Gastrocnemius medialis (tissue), 4 donors: ENCODE measurements at regions not wholly inside any gene's neighbourhood (a gene's known extent, or its start where the extent isn't known, plus 50 kb on each side); places are given as distances from the start of the nearest gene placed in this dataset.

Source experiments
- ATAC-seq, 2 donors: fragments of 150-250 bp; one replicate each; pipeline ENCODE4 v1.9.1; 2016
- DNase-seq, 2 donors: peaks; one replicate each; pipeline ENCODE4 v3.0.0-alpha.2; 2019
- H3K27ac ChIP-seq, 4 donors: fragments of 200-600 bp; sonication (generic); 1 replicate in 1 of 4; 2 replicates in 3 of 4; pipeline ENCODE4 v1.5.1; 2016 to 2018; ENCODE audit warnings: mild to moderate bottlenecking in 2 of 4, moderate library complexity in 1 of 4
- H3K27me3 ChIP-seq, 3 donors: fragments of 200-600 bp; sonication (generic) in 2 of 3; 1 replicate in 1 of 3; 2 replicates in 2 of 3; pipeline versions ENCODE4 v1.5.1 to v1.6.0; 2016 to 2019; ENCODE audit warnings: mild to moderate bottlenecking in 1 of 3, moderate library complexity in 1 of 3
- H3K36me3 ChIP-seq, 2 donors: fragments of 200-600 bp; sonication (generic) in 1 of 2; one replicate each; pipeline ENCODE4 v1.5.1; 2017 to 2018
- H3K4me1 ChIP-seq, 2 donors: fragments of 200-600 bp; sonication (generic) in 1 of 2; one replicate each; pipeline ENCODE4 v1.5.1; 2016 to 2017; ENCODE audit warnings: mild to moderate bottlenecking in 2 of 2
- H3K4me3 ChIP-seq, 4 donors: fragments of 200-600 bp; sonication (generic) in 3 of 4; 1 replicate in 1 of 4; 2 replicates in 3 of 4; pipeline ENCODE4 v1.5.1; 2016 to 2019; ENCODE audit warnings: mild to moderate bottlenecking in 2 of 4
- H3K9me3 ChIP-seq, 3 donors: fragments of 200-600 bp; sonication (generic) in 2 of 3; 1 replicate in 1 of 3; 2 replicates in 2 of 3; pipeline ENCODE4 v1.5.1; 2016 to 2019
- CTCF ChIP-seq, 5 experiments: fragments of 450-650 bp in 3 of 5; fragments of 200-600 bp in 2 of 5; sonication (generic) in 2 of 5; IDR thresholded peaks in 4 of 5; conservative IDR thresholded peaks in 1 of 5; 1 replicate in 4 of 5; 2 replicates in 1 of 5; pipeline ENCODE4 v1.5.1; 2016 to 2019; ENCODE audit warnings: antibody characterized with exemption in 5 of 5, mild to moderate bottlenecking in 3 of 5, moderate library complexity in 3 of 5
- POLR2A ChIP-seq, 2 donors: fragments of 450-650 bp; IDR thresholded peaks; one replicate each; pipeline ENCODE4 v1.6.1; 2017; ENCODE audit warnings: antibody characterized with exemption in 2 of 2, mild to moderate bottlenecking in 2 of 2, moderate library complexity in 2 of 2
- in situ Hi-C, 4 donors: fragments of 200-750 bp; cut with MboI; loops; one replicate each; pipeline versions ENCODE4 v1.15.0 to v1.8.0; 2017; ENCODE audit warnings: low sequenced_read_pairs in 4 of 4
- intact Hi-C: fragments of 100-400 bp; cut with DNase I; formaldehyde crosslinking; loops from one replicate; pipeline ENCODE4 v1.15.1; 2023; ENCODE audit warnings: low total_unique reads

GRCh38 chr18:33818145-33818544 is 240.1 kb downstream of the ASXL3 start:
- DNase-seq (no peak), ATAC-seq (no peak)
- Histone ChIP-seq H3K4me1 (no peaks in the 10 kb centered on the region), H3K27ac (no peak overlapping the region), H3K4me3 (no peak overlapping the region), H3K36me3 (no peaks in the 10 kb centered on the region), H3K9me3 (no peaks in the 10 kb centered on the region), H3K27me3 (no peaks in the 10 kb centered on the region)
- TF ChIP-seq POLR2A (IDR thresholded peaks at IDR 0.05): no peak
- no peak for TF ChIP-seq CTCF (IDR thresholded peaks at IDR 0.05 in 4 of 5, conservative IDR thresholded peaks at IDR 0.05 in 1 of 5)
- intact Hi-C loops: no loop called here
- in situ Hi-C loops: no loop called here

DNA sequence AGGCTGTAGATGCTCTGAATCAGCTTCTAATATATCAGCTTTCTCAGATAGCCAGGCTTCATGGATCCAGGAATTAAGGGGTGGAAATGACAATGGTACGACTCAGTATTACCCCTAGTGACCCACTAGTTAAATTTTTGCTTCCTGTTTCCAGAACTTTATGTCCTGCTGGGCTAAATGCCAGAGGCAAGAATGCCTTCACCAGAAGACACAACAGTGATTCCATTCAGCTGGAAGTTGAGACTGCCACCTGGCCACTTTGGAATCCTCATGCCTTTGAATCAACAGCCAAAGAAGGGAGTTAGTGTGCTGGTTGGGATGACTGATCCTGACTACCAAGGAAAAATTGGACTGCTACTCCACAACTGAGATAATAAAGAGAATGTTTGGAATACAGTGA is 239.1 kb downstream of the ASXL3 start:
- DNase-seq: no peak
- TF ChIP-seq POLR2A (IDR thresholded peaks at IDR 0.05) (no peak), CTCF (IDR thresholded peaks at IDR 0.05 in 4 of 5, conservative IDR thresholded peaks at IDR 0.05 in 1 of 5) (no peak)
- no peaks in the 10 kb centered on the region for H3K4me1 ChIP-seq
- no peak for ATAC-seq
- in situ Hi-C loops: no loop called here
- H3K4me3 ChIP-seq: no peak overlapping the region
- no peaks in the 10 kb centered on the region for H3K9me3 ChIP-seq
- no peaks in the 10 kb centered on the region for H3K27me3 ChIP-seq
- H3K36me3 ChIP-seq: no peaks in the 10 kb centered on the region
- H3K27ac ChIP-seq: no peak overlapping the region
- intact Hi-C loops: no loop called here

- Histone ChIP-seq H3K4me1 (no peaks in the 10 kb centered on the region), H3K36me3 (no peaks in the 10 kb centered on the region), H3K9me3 (no peaks in the 10 kb centered on the region), H3K27me3 (no peaks in the 10 kb centered on the region), H3K27ac (no peak overlapping the region), H3K4me3 (no peak overlapping the region)
- DNase-seq (no peak), ATAC-seq (no peak)
- intact Hi-C loops: no loop called here
- no peak for TF ChIP-seq POLR2A (IDR thresholded peaks at IDR 0.05)
- TF ChIP-seq CTCF (IDR thresholded peaks at IDR 0.05 in 4 of 5, conservative IDR thresholded peaks at IDR 0.05 in 1 of 5): no peak
- in situ Hi-C loops: no loop called here
Observed at GRCh38 chr18:33814546-33814945, 236.5 kb downstream of the ASXL3 start.

- in situ Hi-C loops: no loop called here
- H3K27me3 ChIP-seq: no peaks in the 10 kb centered on the region
- H3K9me3 ChIP-seq: no peaks in the 10 kb centered on the region
- no peak for DNase-seq
- H3K4me3 ChIP-seq: no peak overlapping the region
- no peak for TF ChIP-seq POLR2A (IDR thresholded peaks at IDR 0.05)
- TF ChIP-seq CTCF (IDR thresholded peaks at IDR 0.05 in 4 of 5, conservative IDR thresholded peaks at IDR 0.05 in 1 of 5): no peak
- no peak for ATAC-seq
- no peaks in the 10 kb centered on the region for H3K36me3 ChIP-seq
- H3K27ac ChIP-seq: no peak overlapping the region
- intact Hi-C loops: no loop called here
- no peaks in the 10 kb centered on the region for H3K4me1 ChIP-seq
Observed at GRCh38 chr18:33812186-33812585, 234.2 kb downstream of the ASXL3 start.

DNA sequence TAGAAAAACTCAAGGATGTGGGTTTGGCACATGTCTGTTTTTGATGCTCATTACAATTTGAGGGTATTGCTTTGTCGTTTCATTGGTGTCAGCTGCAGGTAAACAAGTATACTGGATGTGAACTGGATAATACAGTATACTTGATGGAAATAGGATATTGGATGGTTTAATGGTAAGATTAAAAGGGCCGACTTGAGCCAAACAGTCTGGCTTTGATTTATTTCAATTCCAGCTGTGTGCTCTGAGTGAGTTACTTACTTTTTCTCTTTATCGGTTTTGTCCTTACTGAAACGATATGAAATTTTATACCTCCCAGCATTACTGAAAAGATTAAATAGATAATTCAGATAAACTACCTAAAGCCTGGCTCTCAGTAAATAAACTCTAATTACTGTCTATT is 227.6 kb downstream of the ASXL3 start:
- Histone ChIP-seq H3K27me3 (no peaks in the 10 kb centered on the region), H3K4me1 (no peaks in the 10 kb centered on the region), H3K36me3 (no peaks in the 10 kb centered on the region), H3K27ac (no peak overlapping the region), H3K4me3 (no peak overlapping the region), H3K9me3 (no peaks in the 10 kb centered on the region)
- DNase-seq (no peak), ATAC-seq (no peak)
- no peak for TF ChIP-seq POLR2A (IDR thresholded peaks at IDR 0.05)
- no peak for TF ChIP-seq CTCF (IDR thresholded peaks at IDR 0.05 in 4 of 5, conservative IDR thresholded peaks at IDR 0.05 in 1 of 5)
- intact Hi-C loops: no loop called here
- in situ Hi-C loops: no loop called here
